Hepatocyte (in vitro differentiated cells): ENCODE measurements at regions not wholly inside any gene's neighbourhood (a gene's known extent, or its start where the extent isn't known, plus 50 kb on each side); places are given as distances from the start of the nearest gene placed in this dataset.

ENCODE experiments used
- CTCF ChIP-seq: fragments of 200-600 bp; sonication (generic); IDR thresholded peaks from 2 replicates; pipeline ENCODE4 v1.5.1; 2016; ENCODE audit warnings: antibody characterized with exemption, mild to moderate bottlenecking; ENCODE audit not compliant: poor library complexity
- EZH2 ChIP-seq: fragments of 200-600 bp; sonication (generic); IDR thresholded peaks from 2 replicates; pipeline ENCODE4 v1.6.1; 2016; ENCODE audit warnings: antibody characterized with exemption, mild to moderate bottlenecking, borderline replicate concordance
- EZH2phosphoT487 ChIP-seq: fragments of 200-600 bp; sonication (generic); IDR thresholded peaks from one replicate; pipeline ENCODE4 v1.6.1; 2018; ENCODE audit warnings: antibody characterized with exemption, mild to moderate bottlenecking, low read depth, moderate library complexity; ENCODE audit not compliant: unreplicated experiment, severe bottlenecking

- TF ChIP-seq CTCF: no peak
- TF ChIP-seq EZH2: no peak
- TF ChIP-seq EZH2phosphoT487: no peak
These were observed 497.6 kb downstream of the PRR32 start for GRCh38 chrX:127317159-127317558.
